HG02678 (cell line): ENCODE measurements at regions not wholly inside any gene's neighbourhood (a gene's known extent, or its start where the extent isn't known, plus 50 kb on each side); places are given as distances from the start of the nearest gene placed in this dataset.
A peak's percentile ranks its signal among the peaks of the same experiment; 100 is the strongest.

Source experiments
- ATAC-seq: cut with Tn5 transposase; IDR thresholded peaks from one replicate; pipeline ENCODE4 v1.9.1; 2021; ENCODE audit warnings: mild to moderate bottlenecking, moderate library complexity; ENCODE audit not compliant: unreplicated experiment

- ATAC-seq: no peak
Observed at GRCh38 chr6:120141601-120142000, 792.0 kb upstream of the MAN1A1 start.

GRCh38 chr6:120137492-120137891 is 787.9 kb upstream of the MAN1A1 start:
- ATAC-seq: no peak

GRCh38 chr6:120129228-120129627 is 779.7 kb upstream of the MAN1A1 start:
- no peak for ATAC-seq

- no peak for ATAC-seq
Observed at GRCh38 chr6:120122401-120122800, 772.8 kb upstream of the MAN1A1 start.

- no peak for ATAC-seq
Observed at GRCh38 chr6:120116343-120116742, 766.8 kb upstream of the MAN1A1 start.

- no peak for ATAC-seq
Observed at GRCh38 chr6:120112980-120113379, 763.4 kb upstream of the MAN1A1 start.

GRCh38 chr6:120111001-120111400 is 761.4 kb upstream of the MAN1A1 start:
- ATAC-seq: no peak

- no peak for ATAC-seq
Observed at GRCh38 chr6:120108061-120108795, 758.7 kb upstream of the MAN1A1 start.

GRCh38 chr6:120103618-120104017 is 754.1 kb upstream of the MAN1A1 start:
- ATAC-seq: no peak

- no peak for ATAC-seq
Observed at GRCh38 chr6:120096696-120097260, 747.2 kb upstream of the MAN1A1 start.

GRCh38 chr6:120083186-120083585 is 733.6 kb upstream of the MAN1A1 start:
- ATAC-seq: no peak

- no peak for ATAC-seq
Observed at GRCh38 chr6:120077489-120077888, 727.9 kb upstream of the MAN1A1 start.

GRCh38 chr6:120058410-120058809 is 708.8 kb upstream of the MAN1A1 start:
- no peak for ATAC-seq

- peak; percentile 74 for ATAC-seq
Observed at GRCh38 chr6:120056085-120056484, 706.5 kb upstream of the MAN1A1 start.

- no peak for ATAC-seq
Observed at GRCh38 chr6:120055071-120055470, 705.5 kb upstream of the MAN1A1 start.

GRCh38 chr6:120039664-120040063 is 690.1 kb upstream of the MAN1A1 start:
- no peak for ATAC-seq

- no peak for ATAC-seq
Observed at GRCh38 chr6:120031837-120032236, 682.3 kb upstream of the MAN1A1 start.

GRCh38 chr6:120026791-120027190 is 677.2 kb upstream of the MAN1A1 start:
- no peak for ATAC-seq

GRCh38 chr6:120010075-120010474 is 660.5 kb upstream of the MAN1A1 start:
- ATAC-seq: no peak

- no peak for ATAC-seq
Observed at GRCh38 chr6:120005292-120005976, 655.9 kb upstream of the MAN1A1 start.

- ATAC-seq: peak; percentile 43
Observed at GRCh38 chr6:119986934-119987549, 637.5 kb upstream of the MAN1A1 start.
